ENCODE measurements at regions not wholly inside any gene's neighbourhood (a gene's known extent, or its start where the extent isn't known, plus 50 kb on each side); places are given as distances from the start of the nearest gene placed in this dataset.

GRCh38 chr9:18404434-18405029, 69.4 kb upstream of the ADAMTSL1 start:
- BruUV-seq (replicated peaks) = no TSS peak
- no peaks in the 10 kb centered on the region for H3F3A ChIP-seq (ENCODE audit: low read length, unreplicated experiment)
- ATAC-seq (no peak), DNase-seq (no peak)
- H3K4me3 ChIP-seq (ENCODE audit: low read length) = no peak overlapping the region
- POLR2A ChIA-PET (ENCODE audit: unreplicated experiment) = no interaction called here
- CTCF ChIA-PET = no interaction called here
- H3K4me1 ChIP-seq (ENCODE audit: insufficient read depth, low read length) = no peaks in the 10 kb centered on the region
- TF ChIP-seq EZH2phosphoT487 (IDR thresholded peaks at IDR 0.05; ENCODE audit: borderline replicate concordance, low read length) (no peak), EZH2 (IDR thresholded peaks at IDR 0.05; ENCODE audit: low read length, unreplicated experiment) (no peak), CTCF (conservative IDR thresholded peaks at IDR 0.05; ENCODE audit: low read depth, low read length) (no peak)
- H3K27me3 ChIP-seq (ENCODE audit: low read length) = no peaks in the 10 kb centered on the region
- no peak overlapping the region for H3K27ac ChIP-seq (ENCODE audit: low read length)
- H3K36me3 ChIP-seq (ENCODE audit: low read depth, low read length) = no peaks in the 10 kb centered on the region
- H4K20me1 ChIP-seq (ENCODE audit: low read length) = no peaks in the 10 kb centered on the region
- no peaks in the 10 kb centered on the region for H3K9me2 ChIP-seq (replicated peaks; ENCODE audit: low read length)
- intact Hi-C loops (cut with micrococcal nuclease) = no loop called here
- no peak overlapping the region for H3K9ac ChIP-seq (ENCODE audit: low read length)
- no peak overlapping the region for H3K4me2 ChIP-seq (ENCODE audit: low read length)
- no peak overlapping the region for H2AFZ ChIP-seq (ENCODE audit: low read length)
- H3K79me2 ChIP-seq (ENCODE audit: low read length) = no peaks in the 10 kb centered on the region
- H3K9me3 ChIP-seq (ENCODE audit: low read length) = no peaks in the 10 kb centered on the region

- no TSS peak for BruUV-seq (replicated peaks)
- CTCF ChIA-PET = no interaction called here
- Histone ChIP-seq H3K4me3 (ENCODE audit: low read length) (no peak overlapping the region), H3K9me3 (ENCODE audit: low read length) (no peaks in the 10 kb centered on the region), H4K20me1 (ENCODE audit: low read length) (no peaks in the 10 kb centered on the region), H3F3A (ENCODE audit: low read length, unreplicated experiment) (no peaks in the 10 kb centered on the region), H3K9ac (ENCODE audit: low read length) (no peak overlapping the region), H3K27me3 (ENCODE audit: low read length) (no peaks in the 10 kb centered on the region), H3K9me2 (replicated peaks; ENCODE audit: low read length) (no peaks in the 10 kb centered on the region), H3K4me1 (ENCODE audit: insufficient read depth, low read length) (no peaks in the 10 kb centered on the region), H2AFZ (ENCODE audit: low read length) (no peak overlapping the region), H3K79me2 (ENCODE audit: low read length) (no peaks in the 10 kb centered on the region), H3K36me3 (ENCODE audit: low read depth, low read length) (no peaks in the 10 kb centered on the region), H3K27ac (ENCODE audit: low read length) (no peak overlapping the region), H3K4me2 (ENCODE audit: low read length) (no peak overlapping the region)
- DNase-seq (peak; percentile 8), ATAC-seq (no peak)
- POLR2A ChIA-PET (ENCODE audit: unreplicated experiment) = no interaction called here
- intact Hi-C loops (cut with micrococcal nuclease) = no loop called here
- no peak for TF ChIP-seq CTCF (conservative IDR thresholded peaks at IDR 0.05; ENCODE audit: low read depth, low read length)
- TF ChIP-seq EZH2phosphoT487 (IDR thresholded peaks at IDR 0.05; ENCODE audit: borderline replicate concordance, low read length) = no peak
- no peak for TF ChIP-seq EZH2 (IDR thresholded peaks at IDR 0.05; ENCODE audit: low read length, unreplicated experiment)
These were observed 68.7 kb upstream of the ADAMTSL1 start for GRCh38 chr9:18405240-18405639.

- Histone ChIP-seq H3K9me2 (replicated peaks; ENCODE audit: low read length) (no peaks in the 10 kb centered on the region), H3K4me1 (ENCODE audit: insufficient read depth, low read length) (no peaks in the 10 kb centered on the region), H3K27ac (ENCODE audit: low read length) (no peak overlapping the region), H3K4me3 (ENCODE audit: low read length) (no peak overlapping the region), H4K20me1 (ENCODE audit: low read length) (no peaks in the 10 kb centered on the region), H3K79me2 (ENCODE audit: low read length) (no peaks in the 10 kb centered on the region), H3F3A (ENCODE audit: low read length, unreplicated experiment) (no peaks in the 10 kb centered on the region), H3K9ac (ENCODE audit: low read length) (no peak overlapping the region), H3K36me3 (ENCODE audit: low read depth, low read length) (no peaks in the 10 kb centered on the region), H3K27me3 (ENCODE audit: low read length) (no peaks in the 10 kb centered on the region), H3K4me2 (ENCODE audit: low read length) (no peak overlapping the region), H3K9me3 (ENCODE audit: low read length) (no peaks in the 10 kb centered on the region), H2AFZ (ENCODE audit: low read length) (no peak overlapping the region)
- ChIA-PET CTCF (no interaction called here), POLR2A (ENCODE audit: unreplicated experiment) (no interaction called here)
- DNase-seq (no peak), ATAC-seq (no peak)
- no peak for TF ChIP-seq EZH2 (IDR thresholded peaks at IDR 0.05; ENCODE audit: low read length, unreplicated experiment)
- no peak for TF ChIP-seq EZH2phosphoT487 (IDR thresholded peaks at IDR 0.05; ENCODE audit: borderline replicate concordance, low read length)
- no peak for TF ChIP-seq CTCF (conservative IDR thresholded peaks at IDR 0.05; ENCODE audit: low read depth, low read length)
- BruUV-seq (replicated peaks) = no TSS peak
- intact Hi-C loops (cut with micrococcal nuclease) = no loop called here
These were observed 63.0 kb upstream of the ADAMTSL1 start for GRCh38 chr9:18410983-18411382.
